BJ (cell line): ENCODE measurements at regions not wholly inside any gene's neighbourhood (a gene's known extent, or its start where the extent isn't known, plus 50 kb on each side); places are given as distances from the start of the nearest gene placed in this dataset.

Source experiments
- CTCF ChIA-PET: fragments of 350-600 bp; formaldehyde crosslinking; extraction: SDS; loops from one replicate; lab custom pipeline; 2021; ENCODE audit warnings: antibody characterized with exemption, inconsistent platforms; lab: Yijun Ruan, JAX
- POLR2A ChIA-PET: fragments of 300-600 bp; sonication (Branson Sonifier 250); formaldehyde crosslinking; extraction: SDS; loops from one replicate; lab custom pipeline; 2021; ENCODE audit warnings: antibody characterized with exemption; lab: Charles Lee
- DNase-seq: peaks from one replicate; pipeline ENCODE4 v3.0.0-alpha.2; 2011; ENCODE audit warnings: low read depth
- H3K27me3 ChIP-seq: 2 replicates; pipeline ENCODE4 v1.6.0; 2011; ENCODE audit warnings: low read length; ENCODE audit not compliant: control insufficient read depth, insufficient read depth
- H3K36me3 ChIP-seq: 2 replicates; pipeline ENCODE4 v1.5.1; 2011; ENCODE audit warnings: low read length; ENCODE audit not compliant: control insufficient read depth, insufficient read depth
- H3K4me3 ChIP-seq: 2 replicates; pipeline ENCODE4 v1.5.1; 2011; ENCODE audit warnings: low read depth, mild to moderate bottlenecking, control low read depth, low read length
- CTCF ChIP-seq: IDR thresholded peaks from 2 replicates; pipeline ENCODE4 v1.5.1; 2011; ENCODE audit warnings: low read depth, mild to moderate bottlenecking, control low read depth, inconsistent platforms, low read length, moderate library complexity; ENCODE audit not compliant: insufficient read depth

DNA sequence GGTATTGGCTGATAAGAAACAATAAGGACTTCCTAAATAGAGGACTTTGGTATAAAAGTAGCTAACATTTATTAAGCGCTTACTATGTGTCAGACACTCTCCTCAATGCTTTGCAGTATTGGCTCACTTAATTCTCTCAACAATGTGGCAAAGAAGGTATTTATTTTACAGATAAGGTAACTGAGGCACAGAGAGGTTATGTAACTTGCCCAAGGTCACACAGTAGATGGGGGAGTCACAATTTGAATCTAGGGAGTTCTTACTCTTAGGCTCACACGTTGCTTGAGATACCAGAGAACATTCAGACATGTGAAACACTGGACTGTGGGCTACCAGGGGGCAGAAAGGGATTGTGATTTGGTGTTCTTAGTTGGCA, 60.8 kb upstream of the GPR158 start:
- TF ChIP-seq CTCF = no peak
- ChIA-PET POLR2A (no interaction called here), CTCF (interaction anchor here (1.0 to 3.6 kb wide), 11 partner anchors 9 to 118 kb away, joined by 3 to 30 read pairs (median 6); no protein-coding TSS in a partner anchor)
- Histone ChIP-seq H3K36me3 (no peaks in the 10 kb centered on the region), H3K27me3 (no peaks in the 10 kb centered on the region), H3K4me3 (no peak overlapping the region)
- no peak for DNase-seq

DNA sequence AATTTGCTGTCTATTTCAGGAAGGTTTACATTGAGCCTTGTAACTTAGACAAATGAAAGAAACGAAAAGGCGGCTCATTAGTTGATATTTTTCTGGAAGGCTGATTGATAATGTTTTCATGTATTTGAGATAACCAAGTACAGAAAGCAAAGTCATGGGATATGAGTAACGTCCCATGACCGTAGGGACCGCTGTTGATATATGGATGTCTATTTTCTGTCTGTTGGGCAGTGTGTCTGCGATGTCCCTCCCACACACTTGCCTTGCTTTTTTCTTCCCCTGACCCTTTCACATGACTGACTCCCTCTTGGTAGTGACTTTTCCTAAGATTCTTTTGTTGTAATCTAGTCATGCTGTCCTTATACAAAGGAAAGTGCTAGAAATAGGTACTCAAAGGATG, 57.0 kb upstream of the GPR158 start:
- POLR2A ChIA-PET = no interaction called here
- H3K4me3 ChIP-seq = no peak overlapping the region
- no peaks in the 10 kb centered on the region for H3K36me3 ChIP-seq
- no peak for DNase-seq
- no peaks in the 10 kb centered on the region for H3K27me3 ChIP-seq
- CTCF ChIA-PET = no interaction called here
- TF ChIP-seq CTCF = no peak

GRCh38 chr10:25120188-25120587, 54.6 kb upstream of the GPR158 start:
- ChIA-PET POLR2A (no interaction called here), CTCF (no interaction called here)
- DNase-seq = no peak
- Histone ChIP-seq H3K4me3 (no peak overlapping the region), H3K27me3 (no peaks in the 10 kb centered on the region), H3K36me3 (no peaks in the 10 kb centered on the region)
- no peak for TF ChIP-seq CTCF
